ENCODE measurements at regions not wholly inside any gene's neighbourhood (a gene's known extent, or its start where the extent isn't known, plus 50 kb on each side); places are given as distances from the start of the nearest gene placed in this dataset.

GRCh38 chr5:159768243-159768642 lies 148.0 kb upstream of the ADRA1B start:
- DNase-seq: no peak

GRCh38 chr5:159772698-159773061 lies 143.6 kb upstream of the ADRA1B start:
- no peak for DNase-seq

DNA sequence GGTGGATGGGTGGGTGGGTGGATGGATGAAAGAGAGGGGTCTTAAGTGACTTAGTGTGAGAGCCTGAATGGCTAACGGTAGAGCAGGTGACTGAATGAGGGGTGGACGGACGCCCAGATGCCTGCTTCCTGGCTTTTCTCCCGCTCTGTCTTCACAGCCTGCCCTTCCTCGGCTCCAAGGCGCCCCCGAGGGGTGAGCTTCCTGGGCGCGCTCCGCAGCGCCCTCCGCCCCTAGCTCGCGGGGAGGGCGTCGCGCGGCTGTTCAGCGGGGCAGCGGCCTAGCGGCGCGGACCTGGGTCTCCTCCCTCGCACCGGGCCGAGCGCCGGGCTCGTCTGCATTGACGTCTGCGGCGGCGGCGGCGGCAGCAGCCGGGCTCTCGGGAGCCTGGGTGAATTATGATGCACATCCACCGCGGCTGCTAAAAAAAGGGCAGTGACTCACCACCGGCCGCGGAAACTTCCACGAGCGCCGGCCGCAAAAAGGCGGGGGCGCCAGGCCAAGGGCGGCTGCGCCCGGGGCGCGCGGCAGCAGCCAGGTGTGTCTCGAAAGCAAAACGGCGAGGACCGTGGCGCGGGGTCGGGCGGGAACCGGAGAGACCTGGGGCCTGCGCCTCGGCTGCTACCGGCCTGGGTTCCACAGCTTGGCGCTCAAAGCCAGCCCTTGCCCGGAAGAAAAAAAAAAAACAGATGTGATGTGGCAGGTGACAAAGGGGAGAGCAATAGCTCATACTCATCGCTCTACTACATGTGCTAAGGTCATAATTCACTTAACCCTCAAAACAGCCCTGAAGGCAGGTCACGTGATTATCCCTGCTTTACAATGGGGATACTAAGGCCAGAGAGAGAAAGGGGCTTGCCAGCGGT lies 143.0 kb upstream of the ADRA1B start:
- peak in 2 of 4 experiments; percentile 37 to 62 for DNase-seq

GRCh38 chr5:159774476-159775031 lies 141.7 kb upstream of the ADRA1B start:
- DNase-seq: no peak

DNA sequence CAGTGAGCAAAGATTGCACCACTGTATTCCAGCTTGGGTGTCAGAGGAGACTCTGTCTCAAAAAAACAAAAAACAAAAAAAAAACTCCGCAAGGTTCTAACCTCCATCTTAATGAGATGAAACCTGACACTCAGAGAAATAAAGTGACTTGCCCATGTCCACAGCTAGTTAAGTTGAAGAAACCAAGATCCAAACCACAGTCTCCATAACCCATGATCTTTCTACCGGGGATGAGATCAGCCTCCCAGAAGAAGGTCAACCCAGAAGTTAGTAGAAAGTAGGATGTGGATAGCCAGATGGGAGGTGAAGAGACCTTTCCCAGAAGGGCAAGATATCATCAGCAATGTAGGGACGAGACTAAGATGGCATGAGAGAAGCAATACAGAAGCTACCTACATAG lies 140.4 kb upstream of the ADRA1B start:
- no peak for DNase-seq

- DNase-seq: no peak
Measured at GRCh38 chr5:159777049-159777660, 139.1 kb upstream of the ADRA1B start.

DNA sequence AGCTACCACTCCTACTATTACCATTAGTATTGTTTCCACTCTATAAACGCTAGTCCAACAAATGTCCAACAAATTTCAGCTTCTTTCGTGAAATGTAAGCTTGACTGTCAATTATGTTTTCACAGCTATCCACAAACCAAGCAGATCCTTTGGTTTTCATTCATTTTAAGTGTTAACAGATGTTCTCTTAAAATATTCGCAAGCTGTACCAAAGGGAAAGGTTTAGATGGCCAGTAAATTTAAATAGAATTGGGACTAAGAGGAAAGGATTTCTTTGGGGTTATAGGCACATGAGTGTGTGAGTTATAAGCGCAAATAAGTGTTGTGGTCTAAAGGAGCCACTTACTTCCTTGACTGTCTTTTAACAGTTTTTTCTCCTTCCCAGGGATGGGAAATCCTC lies 136.8 kb upstream of the ADRA1B start:
- DNase-seq: no peak

- no peak for DNase-seq
Measured at GRCh38 chr5:159780246-159780645, 136.0 kb upstream of the ADRA1B start.

DNA sequence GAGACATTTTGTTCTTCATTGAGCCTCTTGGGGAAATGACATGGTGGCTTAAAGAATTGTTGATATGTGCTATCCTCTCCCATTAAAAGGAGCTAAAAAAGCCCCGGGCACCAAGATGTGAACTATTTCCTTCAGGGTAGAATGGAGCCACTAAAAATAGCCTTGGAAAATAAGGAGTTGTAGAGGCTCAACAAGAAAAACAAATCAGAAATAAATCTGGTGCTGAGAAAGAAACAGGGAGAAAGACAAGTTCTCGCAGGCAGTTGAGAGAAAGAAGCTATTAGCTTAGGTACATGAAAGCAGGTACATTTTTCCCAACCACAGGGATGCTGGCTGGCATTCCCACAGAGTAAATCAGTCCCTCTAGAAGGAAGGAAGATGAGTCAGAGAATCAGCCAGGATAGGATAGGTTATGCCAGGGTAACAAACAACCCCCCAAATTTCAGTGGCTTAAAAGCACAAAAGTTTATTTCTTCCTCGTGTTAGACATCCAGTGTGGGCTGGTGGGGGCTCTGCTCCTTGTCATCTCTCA lies 134.6 kb upstream of the ADRA1B start:
- DNase-seq: no peak

DNA sequence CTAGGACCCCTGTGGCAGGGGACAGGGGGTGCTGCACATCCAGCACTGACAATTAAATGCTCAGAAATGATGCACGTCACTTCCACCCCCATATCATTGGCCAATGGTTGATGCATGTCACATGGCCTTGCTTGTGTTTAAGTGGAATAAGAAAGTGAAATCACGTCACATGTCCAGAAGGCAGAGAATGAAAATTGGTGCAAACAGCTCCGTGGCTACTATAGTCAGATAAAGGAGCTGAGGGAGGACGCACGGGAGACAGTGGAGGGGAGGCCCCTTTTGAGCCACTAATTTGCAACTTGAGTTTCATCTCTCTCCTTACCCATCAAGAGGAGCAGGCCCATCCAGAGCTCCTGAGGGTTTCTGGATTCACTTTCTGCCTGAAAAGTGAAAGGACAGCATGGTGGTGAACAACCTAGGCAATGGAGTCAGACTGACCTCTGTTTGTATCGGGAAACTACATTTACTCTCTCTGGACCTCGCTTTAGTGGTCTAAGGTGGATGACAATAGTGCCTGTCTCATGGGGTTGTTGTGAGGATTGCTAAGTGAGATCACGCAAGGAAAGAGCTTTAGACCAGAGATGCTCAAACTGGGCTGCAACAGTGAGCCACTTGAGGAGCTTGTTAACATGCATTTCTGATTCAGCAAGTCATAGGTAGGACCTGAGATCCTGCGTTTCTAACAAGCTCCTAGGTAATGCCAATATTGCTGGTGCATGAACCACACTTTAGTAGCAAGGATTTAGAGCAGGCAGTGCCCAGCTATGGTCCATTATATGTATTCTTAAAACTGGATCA lies 133.9 kb upstream of the ADRA1B start:
- DNase-seq: no peak

DNA sequence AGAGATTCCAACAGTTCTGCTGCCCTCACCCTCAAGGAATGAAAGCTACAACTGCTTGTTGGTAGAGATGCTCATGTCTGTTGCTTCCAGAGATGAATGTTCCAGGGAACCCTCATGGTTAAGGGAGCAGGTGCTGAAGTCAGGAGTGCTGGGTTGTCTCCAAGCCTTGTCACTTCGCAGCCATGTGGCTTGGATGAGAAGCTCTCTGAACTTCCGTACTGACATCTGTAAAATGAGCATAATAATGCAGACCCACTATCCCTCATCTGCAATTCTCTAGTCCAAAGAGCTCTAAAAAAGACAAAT lies 133.3 kb upstream of the ADRA1B start:
- no peak for DNase-seq

DNA sequence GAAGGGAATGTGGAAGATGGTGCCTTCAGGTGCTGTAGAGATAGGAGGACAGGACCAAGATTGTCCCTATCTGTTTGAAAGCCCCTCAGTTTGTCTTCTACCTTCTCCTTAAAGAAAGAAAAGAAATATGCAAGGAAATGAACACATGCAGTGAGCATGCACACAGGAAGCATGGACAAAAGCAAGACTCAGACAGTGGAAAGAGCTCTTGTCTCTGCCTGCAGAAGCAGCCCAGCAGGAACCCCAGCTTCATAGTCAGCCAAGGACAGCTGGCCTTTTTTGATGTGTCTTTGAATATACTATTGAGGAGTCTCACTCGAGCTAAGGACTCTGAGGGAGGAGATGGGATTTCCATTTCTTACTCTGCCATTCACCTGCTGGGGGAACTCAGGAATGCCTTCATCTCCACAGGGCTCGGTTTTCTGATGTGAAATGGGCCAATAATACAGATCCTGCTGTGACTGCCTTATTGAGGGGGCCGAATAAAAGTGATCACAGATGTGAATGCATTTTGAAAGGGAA lies 132.5 kb upstream of the ADRA1B start:
- no peak for DNase-seq

- DNase-seq: no peak
Measured at GRCh38 chr5:159784993-159785392, 131.3 kb upstream of the ADRA1B start.

DNA sequence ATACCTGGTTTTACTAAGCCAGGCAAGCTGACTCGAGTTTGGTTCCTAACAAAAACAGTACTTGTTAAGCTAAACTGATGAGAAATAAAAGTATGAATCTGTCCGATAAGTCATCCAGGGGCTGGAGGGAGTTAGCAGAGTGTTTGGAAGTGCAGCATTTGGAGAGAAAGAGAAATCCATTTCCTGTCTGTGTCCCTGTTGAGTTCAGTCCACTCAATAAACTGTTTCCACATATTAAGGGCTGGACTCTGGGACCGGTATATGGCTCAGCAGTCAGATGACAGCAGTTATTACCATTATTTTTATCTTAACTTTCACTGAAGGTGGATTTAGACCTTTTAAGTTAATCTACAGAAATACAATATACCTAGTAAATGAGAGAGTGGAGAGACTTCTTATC lies 130.6 kb upstream of the ADRA1B start:
- DNase-seq: no peak

- no peak for DNase-seq
Measured at GRCh38 chr5:159786201-159786600, 130.1 kb upstream of the ADRA1B start.

DNA sequence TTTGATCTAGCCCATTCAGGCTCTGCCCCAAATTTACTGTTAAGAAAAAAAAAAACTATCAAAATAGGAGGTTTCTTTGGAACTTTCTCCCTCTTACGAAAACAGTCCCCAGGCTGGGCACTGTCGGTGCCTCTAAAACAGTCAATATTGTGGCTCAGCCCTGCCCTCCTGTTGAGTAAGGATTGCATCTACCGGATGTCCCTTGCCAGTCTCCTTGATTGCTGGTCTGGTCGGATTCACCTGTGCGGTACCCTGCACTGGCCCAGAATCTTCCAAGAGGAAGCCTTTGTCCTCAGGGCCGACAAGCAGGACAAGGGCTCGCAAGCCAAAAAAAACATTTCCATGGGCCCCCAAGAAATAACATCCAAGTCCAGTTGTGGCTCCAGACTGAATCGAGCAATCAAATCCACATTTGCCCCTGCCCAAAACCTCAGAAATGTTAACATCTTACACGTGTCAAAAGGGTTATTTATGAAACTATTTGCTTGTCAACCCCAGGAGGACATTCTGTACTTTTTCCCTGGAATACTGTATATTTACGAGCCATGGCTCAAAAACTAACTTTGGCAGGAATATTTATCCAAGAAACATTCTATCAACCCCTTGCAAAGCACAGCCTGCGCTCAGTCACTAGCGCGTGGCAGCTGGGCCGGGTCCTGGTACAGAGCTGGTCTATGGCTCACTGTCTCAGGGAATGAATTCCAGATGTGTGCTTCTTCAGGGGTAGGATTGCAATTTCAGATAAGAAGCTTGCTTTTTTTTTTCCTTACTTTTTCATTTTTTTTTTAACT lies 129.2 kb upstream of the ADRA1B start:
- DNase-seq: no peak

DNA sequence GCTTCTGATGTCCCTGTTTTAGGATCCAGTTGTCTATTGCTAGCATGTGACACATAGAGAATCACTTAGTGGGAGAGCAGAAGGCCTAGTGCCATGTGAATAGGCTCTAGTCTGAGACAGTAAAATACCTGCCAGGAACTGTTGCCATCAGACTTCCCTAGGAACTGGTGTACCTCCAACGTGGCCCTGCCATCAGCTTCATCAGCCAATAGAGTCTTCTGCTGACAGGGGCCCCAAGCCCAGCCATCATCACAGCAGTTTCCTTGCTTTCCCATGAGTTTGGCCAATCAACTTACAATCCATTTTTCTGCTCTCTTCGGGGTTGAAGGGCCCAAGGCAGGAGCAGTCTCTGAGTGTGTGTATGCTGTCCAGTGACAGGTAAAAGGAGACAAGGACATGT lies 128.4 kb upstream of the ADRA1B start:
- no peak for DNase-seq

- DNase-seq: no peak
Measured at GRCh38 chr5:159788835-159789331, 127.4 kb upstream of the ADRA1B start.

DNA sequence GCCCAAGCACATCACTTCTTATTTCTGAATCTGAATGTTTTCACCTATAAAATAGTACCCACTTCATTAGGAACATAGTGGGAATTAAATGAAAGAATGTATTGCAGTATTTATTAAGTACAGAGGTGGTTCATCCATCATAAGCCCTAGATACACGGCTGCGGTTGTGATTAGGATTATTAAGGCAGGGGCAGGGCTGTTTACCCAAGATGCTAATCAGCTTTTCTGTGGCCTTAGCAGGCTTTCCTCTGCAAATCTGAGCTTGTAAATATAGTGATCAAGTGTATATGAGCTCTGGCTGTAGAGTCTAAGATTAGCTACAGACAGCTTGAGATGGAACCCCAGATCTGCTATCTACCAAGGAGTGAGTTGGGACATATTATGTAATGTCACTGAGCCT lies 124.1 kb upstream of the ADRA1B start:
- no peak for DNase-seq

DNA sequence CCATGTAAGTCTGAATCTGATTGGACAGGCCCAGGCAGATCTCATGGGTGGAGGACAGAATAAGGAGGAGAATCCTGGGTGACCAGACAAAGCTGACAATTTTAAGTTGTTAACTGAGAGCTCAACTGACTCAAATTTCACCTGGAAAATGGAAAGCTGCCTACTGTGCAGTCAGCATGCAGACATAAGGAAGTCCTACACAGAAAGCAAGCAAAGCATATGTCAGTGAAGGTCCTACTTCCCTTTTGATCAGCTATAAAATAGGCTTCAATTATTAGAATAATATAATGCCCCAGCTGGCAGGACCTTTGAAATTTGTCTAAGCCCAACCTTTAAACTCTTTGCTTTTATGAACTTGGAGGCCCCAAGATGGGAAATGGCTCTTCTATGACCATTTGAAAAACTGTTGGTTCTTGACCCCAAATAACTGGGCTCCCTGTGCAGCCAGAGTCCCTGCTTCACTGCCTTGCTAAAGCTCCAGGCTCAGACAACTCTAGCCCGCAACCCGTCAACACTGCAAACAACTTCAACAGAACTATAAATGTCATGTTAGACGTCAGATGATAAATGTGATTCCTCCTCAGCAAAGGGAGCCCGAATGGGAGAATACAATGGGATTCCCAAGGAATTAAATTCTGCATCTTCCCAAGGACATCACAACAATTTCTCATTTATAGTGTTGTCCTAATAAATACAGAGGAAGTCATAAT lies 118.9 kb upstream of the ADRA1B start:
- no peak for DNase-seq

DNA sequence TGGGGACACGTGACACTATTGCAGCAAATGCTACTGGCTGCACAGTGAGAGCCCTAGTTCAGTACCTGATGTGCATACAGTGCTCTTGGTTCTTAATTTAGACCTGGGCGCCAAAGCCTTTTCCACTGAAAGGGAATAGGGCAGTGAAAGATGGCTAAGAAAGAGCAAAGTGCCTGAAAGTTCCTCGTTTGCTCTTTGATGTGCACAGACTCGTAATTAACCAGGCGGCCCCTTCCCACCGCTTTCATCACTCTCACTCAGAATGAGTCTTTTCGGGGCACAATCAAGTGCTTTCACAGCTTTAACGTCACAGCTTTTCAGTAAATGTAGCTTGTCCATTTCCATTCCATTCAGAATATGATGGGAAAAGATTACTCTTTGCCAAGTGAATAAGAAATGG lies 116.6 kb upstream of the ADRA1B start:
- DNase-seq: no peak

All from activated CD4-positive, CD25-positive, alpha-beta regulatory T cell (primary cell).